Parathyroid adenoma (tissue), 2 donors: ENCODE measurements at regions not wholly inside any gene's neighbourhood (a gene's known extent, or its start where the extent isn't known, plus 50 kb on each side); places are given as distances from the start of the nearest gene placed in this dataset.

Experiments used
- H2AFZ ChIP-seq: fragments of 300-600 bp; sonication (generic); one replicate; pipeline ENCODE4 v1.7.0; 2017; ENCODE audit warnings: antibody characterized with exemption, mild to moderate bottlenecking
- H3K27ac ChIP-seq: fragments of 300-600 bp; sonication (generic); one replicate; pipeline ENCODE4 v1.7.0; 2017
- H3K27me3 ChIP-seq: fragments of 300-600 bp; sonication (generic); one replicate; pipeline ENCODE4 v1.7.0; 2017; ENCODE audit warnings: low read length; ENCODE audit not compliant: control insufficient read depth, insufficient read depth
- H3K36me3 ChIP-seq: fragments of 300-600 bp; sonication (generic); one replicate; pipeline ENCODE4 v1.7.0; 2017; ENCODE audit warnings: low read length; ENCODE audit not compliant: control insufficient read depth, insufficient read depth
- H3K4me1 ChIP-seq: fragments of 300-600 bp; sonication (generic); one replicate; pipeline ENCODE4 v1.7.0; 2017; ENCODE audit warnings: control low read depth
- H3K4me2 ChIP-seq: fragments of 300-600 bp; sonication (generic); one replicate; pipeline ENCODE4 v1.7.0; 2017; ENCODE audit warnings: low read length
- H3K4me3 ChIP-seq: fragments of 300-600 bp; sonication (generic); one replicate; pipeline ENCODE4 v1.7.0; 2017; ENCODE audit warnings: low read depth, low read length
- H3K79me2 ChIP-seq: fragments of 300-600 bp; sonication (generic); one replicate; pipeline ENCODE4 v1.7.0; 2017; ENCODE audit warnings: control low read depth
- H3K9ac ChIP-seq: fragments of 300-600 bp; sonication (generic); one replicate; pipeline ENCODE4 v1.7.0; 2017; ENCODE audit warnings: mild to moderate bottlenecking
- H3K9me3 ChIP-seq: fragments of 300-600 bp; sonication (generic); one replicate; pipeline ENCODE4 v1.7.0; 2017; ENCODE audit warnings: low read length; ENCODE audit not compliant: control insufficient read depth
- CTCF ChIP-seq: fragments of 300-600 bp; sonication (generic); IDR thresholded peaks from one replicate; pipeline ENCODE4 v1.7.0; 2017; ENCODE audit warnings: antibody characterized with exemption, mild to moderate bottlenecking
- donor health status: primary hyperparathyroidism.

GRCh38 chr13:69373747-69374425, 733.7 kb upstream of the ATXN8OS start:
- Histone ChIP-seq H3K27ac (no peak overlapping the region), H3K4me3 (no peak overlapping the region), H3K36me3 (no peaks in the 10 kb centered on the region), H3K9ac (no peak overlapping the region), H3K79me2 (no peaks in the 10 kb centered on the region), H3K9me3 (no peaks in the 10 kb centered on the region), H2AFZ (no peak overlapping the region), H3K4me2 (no peak overlapping the region), H3K27me3 (no peaks in the 10 kb centered on the region), H3K4me1 (no peaks in the 10 kb centered on the region)
- TF ChIP-seq CTCF = no peak

GRCh38 chr13:69363360-69363759, 744.3 kb upstream of the ATXN8OS start:
- Histone ChIP-seq H2AFZ (no peak overlapping the region), H3K9ac (no peak overlapping the region), H3K27me3 (no peaks in the 10 kb centered on the region), H3K4me3 (no peak overlapping the region), H3K79me2 (no peaks in the 10 kb centered on the region), H3K4me1 (no peaks in the 10 kb centered on the region), H3K27ac (no peak overlapping the region), H3K4me2 (no peak overlapping the region), H3K9me3 (no peaks in the 10 kb centered on the region), H3K36me3 (no peaks in the 10 kb centered on the region)
- TF ChIP-seq CTCF = no peak

- no peak for TF ChIP-seq CTCF
- H2AFZ ChIP-seq = no peak overlapping the region
- no peak overlapping the region for H3K4me3 ChIP-seq
- H3K27me3 ChIP-seq = no peaks in the 10 kb centered on the region
- H3K27ac ChIP-seq = no peak overlapping the region
- no peaks in the 10 kb centered on the region for H3K79me2 ChIP-seq
- H3K9ac ChIP-seq = no peak overlapping the region
- no peak overlapping the region for H3K4me2 ChIP-seq
- H3K4me1 ChIP-seq = no peaks in the 10 kb centered on the region
- no peaks in the 10 kb centered on the region for H3K36me3 ChIP-seq
- no peaks in the 10 kb centered on the region for H3K9me3 ChIP-seq
These were observed 776.4 kb upstream of the ATXN8OS start for GRCh38 chr13:69331245-69331644.

GRCh38 chr13:69324090-69324886, 783.3 kb upstream of the ATXN8OS start:
- Histone ChIP-seq H3K9ac (no peak overlapping the region), H3K36me3 (no peaks in the 10 kb centered on the region), H3K27me3 (no peaks in the 10 kb centered on the region), H3K27ac (no peak overlapping the region), H3K4me3 (no peak overlapping the region), H2AFZ (no peak overlapping the region), H3K4me2 (no peak overlapping the region), H3K79me2 (no peaks in the 10 kb centered on the region), H3K4me1 (no peaks in the 10 kb centered on the region), H3K9me3 (no peaks in the 10 kb centered on the region)
- no peak for TF ChIP-seq CTCF
